ENCODE measurements at regions not wholly inside any gene's neighbourhood (a gene's known extent, or its start where the extent isn't known, plus 50 kb on each side); places are given as distances from the start of the nearest gene placed in this dataset.
A peak's percentile ranks its signal among the peaks of the same experiment; 100 is the strongest.

DNA sequence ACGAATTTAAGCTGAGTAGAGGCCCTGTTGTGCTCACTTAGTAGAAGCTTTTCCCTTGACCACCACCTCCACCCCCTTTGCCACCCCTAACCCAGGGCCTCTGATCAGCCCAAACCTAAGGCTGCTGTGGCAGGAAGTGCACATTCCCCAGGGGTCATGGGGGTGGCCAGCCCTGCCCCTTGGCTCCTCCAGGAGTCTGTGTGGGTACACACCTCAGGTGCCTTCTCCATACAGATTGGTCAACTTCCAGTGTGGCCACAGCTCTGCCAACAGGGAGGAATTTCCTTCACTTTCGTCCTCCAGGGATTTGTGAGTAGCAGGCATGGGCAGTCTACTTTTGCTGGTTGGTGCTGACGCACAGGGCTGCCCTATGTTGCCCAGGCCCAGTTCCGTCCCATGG is 249.9 kb upstream of the ZNF32 start:
- in situ Hi-C loops (cut with HindIII; ENCODE audit: low sequenced_read_pairs), result no loop called here
- DNase-seq (ENCODE audit: low read depth, low spot score), result no peak
- H3K4me3 ChIP-seq (ENCODE audit: low read depth, low read length), result no peak overlapping the region
- TF ChIP-seq, protein P1, sequence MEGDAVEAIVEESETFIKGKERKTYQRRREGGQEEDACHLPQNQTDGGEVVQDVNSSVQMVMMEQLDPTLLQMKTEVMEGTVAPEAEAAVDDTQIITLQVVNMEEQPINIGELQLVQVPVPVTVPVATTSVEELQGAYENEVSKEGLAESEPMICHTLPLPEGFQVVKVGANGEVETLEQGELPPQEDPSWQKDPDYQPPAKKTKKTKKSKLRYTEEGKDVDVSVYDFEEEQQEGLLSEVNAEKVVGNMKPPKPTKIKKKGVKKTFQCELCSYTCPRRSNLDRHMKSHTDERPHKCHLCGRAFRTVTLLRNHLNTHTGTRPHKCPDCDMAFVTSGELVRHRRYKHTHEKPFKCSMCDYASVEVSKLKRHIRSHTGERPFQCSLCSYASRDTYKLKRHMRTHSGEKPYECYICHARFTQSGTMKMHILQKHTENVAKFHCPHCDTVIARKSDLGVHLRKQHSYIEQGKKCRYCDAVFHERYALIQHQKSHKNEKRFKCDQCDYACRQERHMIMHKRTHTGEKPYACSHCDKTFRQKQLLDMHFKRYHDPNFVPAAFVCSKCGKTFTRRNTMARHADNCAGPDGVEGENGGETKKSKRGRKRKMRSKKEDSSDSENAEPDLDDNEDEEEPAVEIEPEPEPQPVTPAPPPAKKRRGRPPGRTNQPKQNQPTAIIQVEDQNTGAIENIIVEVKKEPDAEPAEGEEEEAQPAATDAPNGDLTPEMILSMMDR (IDR thresholded peaks at IDR 0.05; ENCODE audit: low read depth, low read length), result no peak

- no peak overlapping the region for H3K4me3 ChIP-seq (ENCODE audit: low read depth, low read length)
- DNase-seq (ENCODE audit: low read depth, low spot score), result no peak
- TF ChIP-seq, protein P1 (IDR thresholded peaks at IDR 0.05; ENCODE audit: low read depth, low read length), result no peak
- in situ Hi-C loops (cut with HindIII; ENCODE audit: low sequenced_read_pairs), result no loop called here
Measured at GRCh38 chr10:43897765-43898419, 249.2 kb upstream of the ZNF32 start.

DNA sequence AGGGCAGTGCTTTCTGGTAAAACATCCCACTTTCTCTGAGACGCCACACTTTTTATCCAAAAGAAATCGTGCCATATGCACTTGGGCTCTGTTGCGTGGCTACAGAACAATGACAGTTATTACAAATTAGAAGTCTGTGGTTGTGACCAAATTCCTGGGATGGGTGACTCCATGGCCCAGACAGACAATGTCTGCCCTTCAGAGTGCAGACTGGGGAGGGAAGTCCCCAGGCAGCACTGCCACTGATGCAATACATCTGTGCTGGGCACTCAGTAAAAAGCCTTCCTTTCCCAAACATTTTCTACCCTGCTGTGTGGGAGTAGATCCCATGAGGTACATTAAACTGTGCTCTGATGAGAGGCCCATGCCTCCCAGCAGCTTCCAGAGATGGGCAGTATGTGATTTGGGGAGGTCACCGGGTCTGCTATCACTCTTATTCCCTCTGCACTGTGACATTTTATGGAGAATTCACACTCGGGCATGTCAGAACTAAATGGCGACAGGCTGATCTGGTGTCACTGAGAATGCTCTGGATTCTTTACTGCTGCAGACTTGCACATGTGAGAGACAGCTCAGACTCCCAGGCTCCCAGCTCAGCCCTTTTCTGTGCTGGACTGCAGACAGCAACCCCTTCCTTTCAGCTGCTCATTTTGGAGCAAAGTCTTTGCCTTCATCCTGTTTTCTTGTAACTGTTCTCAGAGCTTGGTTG is 243.5 kb upstream of the ZNF32 start:
- no peak for DNase-seq (ENCODE audit: low read depth, low spot score)
- H3K4me3 ChIP-seq (ENCODE audit: low read depth, low read length), result no peak overlapping the region
- TF ChIP-seq, protein P1 (IDR thresholded peaks at IDR 0.05; ENCODE audit: low read depth, low read length), result no peak
- in situ Hi-C loops (cut with HindIII; ENCODE audit: low sequenced_read_pairs), result no loop called here

DNA sequence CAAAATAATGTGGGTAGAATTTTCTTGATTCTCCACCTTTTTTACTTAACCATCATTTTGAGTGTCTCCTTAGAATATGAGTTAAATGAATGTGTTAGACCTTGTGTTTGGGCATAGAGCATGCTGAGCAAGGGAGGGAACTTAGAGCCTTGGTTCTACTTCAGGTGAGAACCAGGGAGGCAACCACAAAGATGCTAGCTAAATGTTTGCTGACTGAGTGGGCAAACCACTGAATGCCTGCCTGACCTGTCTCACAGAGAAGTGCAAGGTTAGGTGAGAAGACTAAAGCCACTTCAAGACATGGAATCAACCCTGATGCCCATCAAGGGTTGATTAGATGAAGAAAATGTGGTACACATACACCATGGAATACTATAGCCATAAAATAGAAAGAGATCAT is 242.6 kb upstream of the ZNF32 start:
- no peak for DNase-seq (ENCODE audit: low read depth, low spot score)
- H3K4me3 ChIP-seq (ENCODE audit: low read depth, low read length), result no peak overlapping the region
- TF ChIP-seq, protein P1 (IDR thresholded peaks at IDR 0.05; ENCODE audit: low read depth, low read length), result no peak
- in situ Hi-C loops (cut with HindIII; ENCODE audit: low sequenced_read_pairs), result no loop called here

- H3K4me3 ChIP-seq (ENCODE audit: low read depth, low read length), result no peak overlapping the region
- in situ Hi-C loops (cut with HindIII; ENCODE audit: low sequenced_read_pairs), result no loop called here
- TF ChIP-seq, protein P1 (IDR thresholded peaks at IDR 0.05; ENCODE audit: low read depth, low read length), result no peak
- no peak for DNase-seq (ENCODE audit: low read depth, low spot score)
Measured at GRCh38 chr10:43890124-43890523, 241.4 kb upstream of the ZNF32 start.

GRCh38 chr10:43888586-43888985 is 239.9 kb upstream of the ZNF32 start:
- in situ Hi-C loops (cut with HindIII; ENCODE audit: low sequenced_read_pairs), result no loop called here
- peak; percentile 72 for DNase-seq (ENCODE audit: low read depth, low spot score)
- no peak overlapping the region for H3K4me3 ChIP-seq (ENCODE audit: low read depth, low read length)
- TF ChIP-seq, protein P1 (IDR thresholded peaks at IDR 0.05; ENCODE audit: low read depth, low read length), result no peak
